NCI-H460 (cell line): ENCODE measurements at regions not wholly inside any gene's neighbourhood (a gene's known extent, or its start where the extent isn't known, plus 50 kb on each side); places are given as distances from the start of the nearest gene placed in this dataset.

Experiments used
- DNase-seq: peaks from one replicate; pipeline ENCODE4 v3.0.0-alpha.2; 2016; ENCODE audit warnings: low read depth; ENCODE audit errors: extremely low read depth

DNA sequence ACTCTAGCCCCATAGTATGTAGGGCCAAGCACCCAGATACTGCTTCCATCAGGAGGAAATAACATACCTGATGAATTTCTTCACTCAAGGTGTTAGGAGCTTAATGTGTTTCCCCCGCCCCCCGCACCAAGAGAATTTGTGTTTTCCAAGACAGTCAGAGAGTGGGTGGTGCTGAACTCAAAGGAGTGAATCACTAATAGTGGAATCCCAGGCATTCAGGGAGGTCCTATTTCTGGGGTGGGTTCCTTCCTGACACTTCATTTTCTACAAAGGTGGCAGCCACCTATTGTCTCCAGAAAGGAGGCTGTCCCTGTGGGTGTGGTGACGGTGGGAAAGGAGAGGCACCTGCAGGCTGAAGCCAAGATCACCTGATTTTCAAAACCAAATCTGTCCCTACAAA, 50.8 kb upstream of the ELF5 start:
- DNase-seq, result no peak

DNA sequence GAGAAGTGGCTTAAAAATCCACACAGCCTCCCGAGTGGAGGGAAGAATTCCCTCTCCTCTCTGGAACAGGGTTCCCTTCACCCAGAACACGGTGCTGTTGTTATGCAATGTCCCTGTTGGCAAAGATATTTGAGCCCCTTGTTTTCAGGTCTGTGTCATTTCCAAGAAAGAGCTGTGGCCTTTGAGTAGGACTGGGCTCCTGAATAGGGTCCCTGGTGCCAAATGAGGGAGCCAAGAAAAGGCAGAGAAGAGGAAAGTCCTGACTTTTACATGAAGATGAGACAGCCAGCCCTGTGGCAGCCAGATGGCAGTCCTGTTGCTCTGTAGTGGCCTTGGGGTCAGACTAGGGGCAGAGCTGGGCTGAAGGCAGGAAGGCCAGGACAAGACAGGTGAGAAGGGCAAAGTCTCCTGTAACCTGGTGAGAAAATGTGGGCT, 51.2 kb upstream of the ELF5 start:
- no peak for DNase-seq

DNA sequence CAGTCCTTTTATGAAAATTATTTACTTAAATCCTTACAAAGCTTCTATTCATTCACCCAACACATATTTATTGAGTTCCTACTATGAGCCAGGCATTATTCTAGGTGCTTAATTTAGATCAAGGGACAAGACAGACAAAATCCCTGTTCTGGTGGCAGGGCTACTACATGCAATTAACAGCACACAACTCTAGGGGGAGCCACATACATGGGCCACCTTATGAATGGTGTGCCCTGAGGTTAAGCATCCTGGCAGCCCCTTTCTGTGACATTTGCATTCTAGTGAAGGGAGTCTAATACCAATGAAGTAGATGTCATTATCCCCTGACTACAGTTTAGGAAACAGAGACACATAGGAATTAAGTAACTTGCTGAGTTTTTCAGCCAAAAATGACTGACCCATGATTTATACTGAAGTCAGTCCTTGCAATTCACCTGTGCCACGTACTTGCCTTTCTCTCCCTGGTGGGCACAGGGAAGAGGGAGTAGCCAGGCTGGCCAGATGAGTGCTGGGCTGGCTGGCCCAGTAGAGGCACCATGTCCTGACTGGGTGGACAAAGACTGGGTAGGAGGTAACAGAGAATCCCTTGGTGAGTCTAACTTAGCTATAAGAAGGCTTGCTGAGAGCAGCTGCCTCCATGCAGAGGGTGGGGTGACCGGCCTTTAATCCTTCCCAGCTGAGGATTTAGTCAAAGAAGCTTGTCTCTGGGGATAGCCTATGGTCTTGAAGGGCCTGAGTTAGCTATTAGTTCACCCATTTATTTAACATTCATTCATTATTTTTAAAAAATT, 52.0 kb upstream of the ELF5 start:
- peak; percentile 8 for DNase-seq

DNA sequence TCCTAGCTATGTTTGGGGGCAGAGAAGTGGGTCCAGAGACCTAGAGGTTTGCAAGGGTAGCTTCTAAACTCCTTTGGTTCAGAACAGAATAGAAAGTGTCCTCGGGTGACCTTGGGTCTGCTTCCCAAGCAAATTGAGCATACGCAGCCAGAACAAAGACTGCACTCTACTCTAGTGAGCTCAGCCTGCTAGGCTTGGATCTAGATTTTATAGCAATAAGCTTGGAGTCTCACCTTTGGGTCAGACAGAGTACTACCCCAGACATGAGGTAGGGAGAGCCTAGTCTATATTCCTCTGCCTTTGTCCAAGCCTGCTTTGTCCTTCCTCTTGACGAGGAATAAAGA, 52.6 kb upstream of the ELF5 start:
- no peak for DNase-seq

DNA sequence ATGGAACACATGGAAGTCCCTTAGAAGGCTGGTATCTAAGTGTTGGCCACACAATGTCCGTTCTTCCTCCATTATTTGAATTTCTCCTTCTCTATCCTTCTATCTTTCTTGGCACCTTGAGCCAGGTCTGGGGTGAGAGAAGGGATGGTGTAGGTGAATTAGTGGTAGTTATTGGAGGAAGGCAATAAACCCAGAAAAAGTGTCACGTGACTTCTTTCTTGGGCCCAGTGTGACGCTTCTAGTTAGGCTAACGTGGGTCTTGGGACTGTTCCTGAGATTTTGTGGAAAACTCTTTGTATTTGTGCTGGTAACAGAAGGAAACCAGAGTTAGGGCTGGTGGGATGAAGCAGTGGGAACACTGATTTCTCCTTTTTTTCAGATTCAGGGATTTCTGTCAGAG, 53.1 kb upstream of the ELF5 start:
- DNase-seq, result no peak

DNA sequence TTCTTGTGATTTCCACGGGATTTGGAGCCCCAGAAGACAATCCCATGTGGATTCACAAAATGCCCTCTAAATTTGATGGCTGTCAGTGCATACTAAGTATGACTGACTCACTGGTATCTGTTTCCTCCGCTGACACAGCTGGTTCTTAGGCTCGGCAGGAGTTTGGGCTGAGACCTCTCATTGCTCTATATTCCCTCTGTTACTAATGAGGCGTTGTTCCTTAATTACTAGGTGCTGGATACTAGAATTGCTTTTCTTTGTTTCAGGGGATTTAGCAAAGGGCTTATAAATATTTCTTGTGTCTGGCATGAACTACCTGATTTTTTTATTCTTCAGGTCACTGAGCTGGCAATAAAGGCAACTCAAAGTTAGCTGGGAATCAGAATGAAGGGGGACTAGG, 53.2 kb upstream of the EHF start:
- DNase-seq, result no peak

DNA sequence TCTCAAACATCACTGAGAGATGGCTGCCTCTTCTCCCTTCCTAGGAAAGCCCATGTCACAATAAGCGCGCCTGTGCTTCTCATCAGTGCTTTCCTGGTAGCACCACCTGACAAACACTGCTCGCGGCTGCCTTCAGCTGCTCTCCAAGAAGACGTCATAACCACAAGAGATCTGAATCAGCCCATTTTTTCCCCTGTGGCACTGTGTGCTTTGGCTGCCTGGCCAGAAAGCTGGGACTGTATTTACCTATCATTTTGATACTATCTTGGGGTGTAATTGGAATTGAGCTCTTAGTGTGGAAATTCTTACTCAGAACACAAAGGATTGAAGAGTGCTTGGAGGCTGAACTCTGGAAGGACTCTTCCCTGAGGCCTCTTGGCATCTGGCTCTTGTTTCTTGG, 50.3 kb upstream of the EHF start:
- DNase-seq, result no peak
